Tibial artery (tissue), 4 donors: ENCODE measurements at regions not wholly inside any gene's neighbourhood (a gene's known extent, or its start where the extent isn't known, plus 50 kb on each side); places are given as distances from the start of the nearest gene placed in this dataset.

Source experiments
- DNase-seq, 2 donors: peaks; one replicate each; pipeline ENCODE4 v3.0.0-alpha.2; 2019
- H3K27ac ChIP-seq, 2 donors: fragments of 200-600 bp; sonication (generic) in 1 of 2; 1 replicate in 1 of 2; 2 replicates in 1 of 2; pipeline ENCODE4 v1.5.1; 2018 to 2019; ENCODE audit warnings: mild to moderate bottlenecking in 1 of 2
- H3K27me3 ChIP-seq, 2 donors: fragments of 200-600 bp; sonication (generic) in 1 of 2; one replicate each; pipeline versions ENCODE4 v1.5.1 to v1.6.0; 2016 to 2019
- H3K36me3 ChIP-seq, 3 donors: fragments of 200-600 bp; sonication (generic) in 2 of 3; one replicate each; pipeline ENCODE4 v1.5.1; 2016 to 2019; ENCODE audit warnings: mild to moderate bottlenecking in 2 of 3
- H3K4me1 ChIP-seq, 4 donors: fragments of 200-600 bp; sonication (generic) in 2 of 4; 1 replicate in 3 of 4; 2 replicates in 1 of 4; pipeline ENCODE4 v1.5.1; 2016 to 2019
- H3K4me3 ChIP-seq, 2 donors: fragments of 200-600 bp; sonication (generic) in 1 of 2; 1 replicate in 1 of 2; 2 replicates in 1 of 2; pipeline ENCODE4 v1.5.1; 2018 to 2019; ENCODE audit warnings: mild to moderate bottlenecking in 2 of 2
- H3K9me3 ChIP-seq, 3 donors: fragments of 200-600 bp; sonication (generic) in 1 of 3; one replicate each; pipeline ENCODE4 v1.5.1; 2016 to 2019
- intact Hi-C: fragments of 100-400 bp; cut with DNase I; formaldehyde crosslinking; loops from one replicate; pipeline ENCODE4 v1.15.0; 2023; ENCODE audit warnings: low total_unique reads
- TF ChIP-seq, protein P1 (sequence below), 2 experiments: fragments of 200-600 bp in 1 of 2; fragments of 450-650 bp in 1 of 2; IDR thresholded peaks; one replicate each; pipeline ENCODE4 v1.5.1; 2017 to 2019; ENCODE audit warnings: antibody characterized with exemption in 2 of 2, mild to moderate bottlenecking in 1 of 2, moderate library complexity in 1 of 2

DNA sequence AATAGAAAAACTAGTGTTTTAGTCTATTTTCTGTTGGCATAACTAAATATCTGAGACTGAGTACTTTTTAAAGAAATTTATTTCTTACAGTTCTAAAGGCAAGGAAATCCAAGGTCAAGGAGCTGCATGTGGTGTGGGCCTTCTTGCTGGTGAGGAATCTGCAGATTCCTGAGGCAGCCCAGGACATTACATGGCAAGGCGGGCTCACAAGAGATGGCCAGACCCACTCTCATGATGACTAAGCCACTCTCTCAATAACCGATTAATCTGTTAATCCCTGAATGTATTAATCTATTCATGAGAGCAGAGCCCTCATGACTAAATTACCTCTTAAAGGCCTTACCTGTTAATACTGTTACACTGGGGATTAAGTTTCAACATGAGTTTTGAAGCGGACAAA, 340.8 kb downstream of the GRXCR1 start:
- TF ChIP-seq, protein P1, sequence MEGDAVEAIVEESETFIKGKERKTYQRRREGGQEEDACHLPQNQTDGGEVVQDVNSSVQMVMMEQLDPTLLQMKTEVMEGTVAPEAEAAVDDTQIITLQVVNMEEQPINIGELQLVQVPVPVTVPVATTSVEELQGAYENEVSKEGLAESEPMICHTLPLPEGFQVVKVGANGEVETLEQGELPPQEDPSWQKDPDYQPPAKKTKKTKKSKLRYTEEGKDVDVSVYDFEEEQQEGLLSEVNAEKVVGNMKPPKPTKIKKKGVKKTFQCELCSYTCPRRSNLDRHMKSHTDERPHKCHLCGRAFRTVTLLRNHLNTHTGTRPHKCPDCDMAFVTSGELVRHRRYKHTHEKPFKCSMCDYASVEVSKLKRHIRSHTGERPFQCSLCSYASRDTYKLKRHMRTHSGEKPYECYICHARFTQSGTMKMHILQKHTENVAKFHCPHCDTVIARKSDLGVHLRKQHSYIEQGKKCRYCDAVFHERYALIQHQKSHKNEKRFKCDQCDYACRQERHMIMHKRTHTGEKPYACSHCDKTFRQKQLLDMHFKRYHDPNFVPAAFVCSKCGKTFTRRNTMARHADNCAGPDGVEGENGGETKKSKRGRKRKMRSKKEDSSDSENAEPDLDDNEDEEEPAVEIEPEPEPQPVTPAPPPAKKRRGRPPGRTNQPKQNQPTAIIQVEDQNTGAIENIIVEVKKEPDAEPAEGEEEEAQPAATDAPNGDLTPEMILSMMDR (IDR thresholded peaks at IDR 0.05), result no peak

DNA sequence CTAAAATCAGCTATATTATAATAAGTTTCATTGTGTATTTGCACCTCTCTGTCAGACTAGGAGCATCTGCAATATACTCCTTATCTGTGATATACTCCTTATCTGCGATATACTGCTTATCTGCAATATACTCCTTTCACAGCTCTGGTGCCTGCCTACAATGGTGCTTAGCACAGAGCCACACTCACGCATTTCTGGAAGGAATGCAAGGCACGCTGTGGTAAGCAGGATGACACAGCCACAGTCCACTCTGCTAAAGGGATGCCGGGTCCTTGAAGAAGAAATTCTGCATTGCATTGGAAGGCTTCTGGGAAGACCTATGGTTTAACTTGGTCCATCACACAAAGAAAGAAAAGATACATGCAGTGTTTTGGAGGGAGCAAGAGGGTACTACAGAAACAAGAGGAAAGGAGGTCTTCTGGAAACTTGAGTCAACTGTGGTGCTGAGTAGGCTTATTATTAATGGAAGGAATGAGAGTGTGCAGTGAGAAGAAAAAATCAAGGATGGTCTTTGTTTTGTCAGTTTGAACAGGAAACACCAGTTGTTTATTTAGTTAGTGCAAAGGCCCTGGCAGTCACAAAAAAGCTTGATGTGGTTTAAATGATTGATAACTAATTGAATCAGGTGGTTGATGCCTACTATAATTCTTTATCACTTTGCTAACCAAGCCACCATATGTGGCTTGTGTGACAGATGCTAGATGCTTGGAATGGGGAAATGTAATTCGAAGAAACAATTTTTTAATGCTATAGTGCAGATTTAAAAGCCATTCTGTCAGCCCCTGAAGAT, 342.3 kb downstream of the GRXCR1 start:
- TF ChIP-seq, protein P1 (IDR thresholded peaks at IDR 0.05), result no peak
- intact Hi-C loops, result no loop called here

More for the DNA sequence above, 340.8 kb downstream of the GRXCR1 start:
- DNase-seq, result no peak
- Histone ChIP-seq H3K9me3 (no peaks in the 10 kb centered on the region), H3K4me3 (no peak overlapping the region), H3K27ac (no peak overlapping the region), H3K27me3 (no peaks in the 10 kb centered on the region), H3K36me3 (no peaks in the 10 kb centered on the region), H3K4me1 (no peaks in the 10 kb centered on the region)
- intact Hi-C loops, result no loop called here

DNA sequence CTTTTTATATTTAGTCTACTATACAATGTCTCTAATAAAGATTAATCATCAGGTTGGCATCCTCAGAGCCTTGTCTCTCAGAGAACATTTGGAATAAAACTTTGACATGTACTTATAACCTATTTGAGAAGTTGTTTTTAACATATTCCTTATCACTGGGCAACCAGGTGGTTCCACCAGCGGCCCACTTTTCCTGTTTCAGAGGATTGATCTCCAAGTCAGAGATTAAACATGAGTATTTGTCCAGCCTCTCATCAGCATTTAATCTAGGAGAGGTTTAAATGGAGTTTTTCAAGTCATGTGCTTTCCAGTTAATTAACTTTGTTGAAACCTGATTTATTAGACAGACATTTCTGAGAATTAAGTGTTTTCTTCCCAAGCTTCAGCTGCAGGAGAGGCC, 345.5 kb downstream of the GRXCR1 start:
- no peaks in the 10 kb centered on the region for H3K4me1 ChIP-seq
- intact Hi-C loops, result no loop called here
- DNase-seq, result no peak
- TF ChIP-seq, protein P1 (IDR thresholded peaks at IDR 0.05), result no peak
- H3K27me3 ChIP-seq, result no peaks in the 10 kb centered on the region
- H3K4me3 ChIP-seq, result no peak overlapping the region
- no peak overlapping the region for H3K27ac ChIP-seq
- no peaks in the 10 kb centered on the region for H3K36me3 ChIP-seq
- H3K9me3 ChIP-seq, result no peaks in the 10 kb centered on the region

More for the DNA sequence above, 342.3 kb downstream of the GRXCR1 start:
- H3K36me3 ChIP-seq, result no peaks in the 10 kb centered on the region
- H3K4me1 ChIP-seq, result no peaks in the 10 kb centered on the region
- no peak for DNase-seq
- H3K9me3 ChIP-seq, result no peaks in the 10 kb centered on the region
- no peak overlapping the region for H3K4me3 ChIP-seq
- H3K27me3 ChIP-seq, result no peaks in the 10 kb centered on the region
- H3K27ac ChIP-seq, result no peak overlapping the region

- no peaks in the 10 kb centered on the region for H3K36me3 ChIP-seq
- no peak for DNase-seq
- intact Hi-C loops, result no loop called here
- no peaks in the 10 kb centered on the region for H3K4me1 ChIP-seq
- H3K4me3 ChIP-seq, result no peak overlapping the region
- H3K27me3 ChIP-seq, result no peaks in the 10 kb centered on the region
- no peak overlapping the region for H3K27ac ChIP-seq
- TF ChIP-seq, protein P1 (IDR thresholded peaks at IDR 0.05), result no peak
- no peaks in the 10 kb centered on the region for H3K9me3 ChIP-seq
Observed at GRCh38 chr4:43238585-43238984, 346.1 kb downstream of the GRXCR1 start.

DNA sequence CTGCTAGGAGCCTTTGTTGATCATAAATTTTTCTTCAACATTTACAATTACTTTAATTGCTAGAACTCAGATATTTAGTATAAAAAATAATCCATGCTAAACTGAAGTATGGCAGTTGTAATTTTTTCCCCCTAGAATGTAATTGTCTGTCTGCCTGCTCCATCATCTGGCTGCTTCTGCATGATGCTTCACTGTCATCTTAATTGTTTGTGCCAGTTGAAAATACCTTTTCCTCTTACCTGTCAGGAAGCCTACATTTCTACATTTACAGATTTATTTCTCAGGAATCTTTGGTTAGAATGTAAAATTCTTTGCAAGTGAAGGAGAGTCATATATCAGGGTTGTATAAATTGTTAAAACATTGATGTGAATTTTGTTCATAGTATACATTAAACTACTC, 348.6 kb downstream of the GRXCR1 start:
- Histone ChIP-seq H3K27me3 (no peaks in the 10 kb centered on the region), H3K9me3 (no peaks in the 10 kb centered on the region), H3K4me3 (no peak overlapping the region), H3K27ac (no peak overlapping the region), H3K36me3 (no peaks in the 10 kb centered on the region), H3K4me1 (no peaks in the 10 kb centered on the region)
- TF ChIP-seq, protein P1 (IDR thresholded peaks at IDR 0.05), result no peak
- intact Hi-C loops, result no loop called here
- DNase-seq, result no peak
